ENCODE measurements at regions not wholly inside any gene's neighbourhood (a gene's known extent, or its start where the extent isn't known, plus 50 kb on each side); places are given as distances from the start of the nearest gene placed in this dataset.

DNA sequence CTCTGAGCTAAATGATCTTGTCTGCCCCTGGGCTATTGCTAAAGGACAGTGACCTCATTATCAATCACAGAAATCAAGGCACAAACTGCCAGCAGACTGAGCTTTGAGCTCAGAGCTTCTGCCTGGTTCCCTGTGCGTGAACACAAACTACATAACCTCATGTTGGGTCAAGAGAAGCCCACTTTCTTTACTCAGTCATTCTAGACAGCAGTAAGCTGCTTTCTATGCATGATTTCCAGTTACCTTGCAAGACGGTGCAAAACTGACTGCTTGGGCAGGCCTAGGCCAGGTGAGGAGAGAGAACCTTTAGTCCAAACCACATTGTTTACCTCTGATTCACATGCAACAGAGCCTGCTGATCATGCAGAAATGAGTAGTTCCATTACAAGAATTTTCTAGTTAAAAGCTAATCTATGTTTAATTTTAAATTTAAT, 75.1 kb downstream of the ARRDC4 start:
- TF ChIP-seq EZH2 (IDR thresholded peaks at IDR 0.05; ENCODE audit: low read length, missing control alignments): no peak
- TF ChIP-seq, protein P1, sequence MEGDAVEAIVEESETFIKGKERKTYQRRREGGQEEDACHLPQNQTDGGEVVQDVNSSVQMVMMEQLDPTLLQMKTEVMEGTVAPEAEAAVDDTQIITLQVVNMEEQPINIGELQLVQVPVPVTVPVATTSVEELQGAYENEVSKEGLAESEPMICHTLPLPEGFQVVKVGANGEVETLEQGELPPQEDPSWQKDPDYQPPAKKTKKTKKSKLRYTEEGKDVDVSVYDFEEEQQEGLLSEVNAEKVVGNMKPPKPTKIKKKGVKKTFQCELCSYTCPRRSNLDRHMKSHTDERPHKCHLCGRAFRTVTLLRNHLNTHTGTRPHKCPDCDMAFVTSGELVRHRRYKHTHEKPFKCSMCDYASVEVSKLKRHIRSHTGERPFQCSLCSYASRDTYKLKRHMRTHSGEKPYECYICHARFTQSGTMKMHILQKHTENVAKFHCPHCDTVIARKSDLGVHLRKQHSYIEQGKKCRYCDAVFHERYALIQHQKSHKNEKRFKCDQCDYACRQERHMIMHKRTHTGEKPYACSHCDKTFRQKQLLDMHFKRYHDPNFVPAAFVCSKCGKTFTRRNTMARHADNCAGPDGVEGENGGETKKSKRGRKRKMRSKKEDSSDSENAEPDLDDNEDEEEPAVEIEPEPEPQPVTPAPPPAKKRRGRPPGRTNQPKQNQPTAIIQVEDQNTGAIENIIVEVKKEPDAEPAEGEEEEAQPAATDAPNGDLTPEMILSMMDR (conservative IDR thresholded peaks at IDR 0.05 in 1 of 2, IDR thresholded peaks at IDR 0.05 in 1 of 2; ENCODE audit: low read depth in 1 of 2, low read length in 2 of 2): no peak
